GM18505 (cell line): ENCODE measurements at regions not wholly inside any gene's neighbourhood (a gene's known extent, or its start where the extent isn't known, plus 50 kb on each side); places are given as distances from the start of the nearest gene placed in this dataset.

Experiments
- ATAC-seq: cut with Tn5 transposase; IDR thresholded peaks from one replicate; pipeline ENCODE4 v1.9.1; 2021; ENCODE audit not compliant: unreplicated experiment
- POLR2A ChIP-seq: IDR thresholded peaks from 4 replicates; pipeline ENCODE4 v1.6.1; 2011; ENCODE audit warnings: borderline replicate concordance; ENCODE audit not compliant: insufficient read depth, insufficient read length; ENCODE audit errors: extremely low read depth

DNA sequence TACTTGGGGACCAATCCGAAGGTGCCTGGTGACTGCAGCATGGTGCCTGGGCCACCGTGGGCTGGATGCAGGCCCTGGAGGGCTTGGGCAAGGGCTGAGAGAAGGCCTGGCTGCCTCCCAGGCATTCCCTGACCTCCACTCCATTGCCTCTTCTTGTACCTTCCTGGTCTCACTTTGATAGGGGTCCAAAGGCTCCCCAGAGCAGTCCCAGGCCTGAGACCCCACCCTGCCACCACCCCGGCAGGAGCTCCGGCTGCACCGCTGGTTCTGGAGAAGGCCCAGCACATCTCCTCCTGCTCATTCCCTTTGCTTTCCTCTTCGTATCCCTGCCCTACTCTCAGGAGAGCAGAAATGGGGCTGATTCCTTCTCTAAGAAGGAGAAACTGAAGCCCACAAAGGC lies 133.3 kb upstream of the IPO9 start:
- TF ChIP-seq POLR2A: no peak
- no peak for ATAC-seq

DNA sequence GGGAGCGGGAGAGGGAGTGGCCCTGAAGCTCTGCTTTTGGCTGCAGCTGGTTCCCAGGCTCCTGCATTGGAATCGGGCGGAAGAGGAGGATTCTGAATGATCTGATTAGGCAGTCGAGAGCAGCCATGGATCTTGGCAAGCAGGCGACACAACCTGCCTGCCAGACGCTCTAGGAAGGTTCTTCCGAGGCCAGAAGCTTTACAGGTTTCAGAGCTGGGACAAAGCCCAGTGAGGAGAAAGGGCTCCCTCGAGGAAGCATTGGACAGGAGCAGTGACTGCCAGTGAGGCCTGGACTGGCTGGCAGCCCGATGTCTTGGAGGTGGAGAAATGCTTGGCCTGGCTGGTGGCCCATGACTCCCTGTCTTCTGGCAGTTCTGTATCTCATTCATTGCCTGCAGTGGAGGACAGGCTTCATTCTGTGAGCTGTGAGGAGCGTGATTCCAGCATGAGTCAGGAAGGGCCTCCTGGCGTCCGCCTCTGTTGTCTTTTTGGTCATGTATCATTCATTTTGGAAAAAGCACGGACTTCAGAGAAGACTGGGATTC lies 132.7 kb upstream of the IPO9 start:
- TF ChIP-seq POLR2A: no peak
- no peak for ATAC-seq

DNA sequence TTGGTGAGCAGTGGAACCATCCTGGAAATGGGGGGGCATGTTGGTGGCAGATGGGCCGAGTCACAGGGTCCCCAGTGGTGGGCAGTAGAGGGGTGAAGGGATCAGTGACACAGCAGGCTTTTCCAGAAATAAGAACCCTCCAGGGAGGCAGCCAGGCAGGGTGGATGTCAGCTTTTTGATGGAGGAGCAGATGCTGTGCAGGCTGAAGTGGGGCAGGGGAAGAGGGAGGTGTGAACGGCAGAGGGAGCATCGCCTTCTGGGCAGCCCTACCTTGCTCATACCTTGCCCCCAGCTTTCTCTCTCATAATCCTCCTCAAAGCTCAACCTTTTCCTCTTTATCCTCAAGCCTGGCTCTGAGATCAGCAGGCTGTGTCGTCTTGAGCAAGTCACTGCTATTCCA lies 131.8 kb upstream of the IPO9 start:
- no peak for TF ChIP-seq POLR2A
- ATAC-seq: no peak

DNA sequence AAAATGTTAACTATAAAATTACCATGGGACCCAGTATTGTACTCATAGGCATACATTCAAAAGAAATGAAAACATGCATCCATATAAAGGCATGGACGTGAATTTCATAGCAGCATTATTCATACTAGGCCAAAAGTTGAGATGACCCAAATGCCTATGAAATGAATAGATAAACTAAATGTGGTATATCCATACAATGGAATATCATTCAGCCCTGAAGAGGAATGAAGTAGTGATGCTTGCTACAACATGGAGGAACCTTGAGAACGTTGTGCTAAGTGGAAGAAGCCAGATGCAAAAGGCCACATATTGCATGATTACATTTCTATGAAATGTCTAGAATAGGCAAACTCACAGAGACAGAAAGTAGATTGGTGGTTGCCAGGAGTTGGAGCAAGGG lies 127.1 kb upstream of the IPO9 start:
- ATAC-seq: no peak
- no peak for TF ChIP-seq POLR2A

DNA sequence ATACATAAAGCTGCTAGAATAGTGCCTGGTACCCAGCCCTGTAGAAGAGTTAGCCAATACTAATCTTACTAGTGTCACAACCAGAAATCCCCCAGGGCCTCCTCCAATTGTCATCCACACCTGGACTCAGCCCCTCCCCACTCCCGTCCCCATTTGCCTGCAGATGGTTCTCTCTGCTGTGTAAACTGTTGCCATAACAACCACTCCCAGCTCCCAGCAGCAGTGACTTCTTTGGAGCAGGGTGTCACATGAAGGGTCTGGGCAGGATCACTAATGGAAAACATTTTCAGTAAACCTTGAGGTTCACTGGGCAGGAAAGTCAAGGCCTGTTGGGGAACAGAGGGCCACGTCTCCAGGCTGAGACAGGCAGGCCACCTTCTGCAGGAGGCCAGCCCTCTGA lies 126.0 kb upstream of the IPO9 start:
- no peak for ATAC-seq
- TF ChIP-seq POLR2A: no peak

DNA sequence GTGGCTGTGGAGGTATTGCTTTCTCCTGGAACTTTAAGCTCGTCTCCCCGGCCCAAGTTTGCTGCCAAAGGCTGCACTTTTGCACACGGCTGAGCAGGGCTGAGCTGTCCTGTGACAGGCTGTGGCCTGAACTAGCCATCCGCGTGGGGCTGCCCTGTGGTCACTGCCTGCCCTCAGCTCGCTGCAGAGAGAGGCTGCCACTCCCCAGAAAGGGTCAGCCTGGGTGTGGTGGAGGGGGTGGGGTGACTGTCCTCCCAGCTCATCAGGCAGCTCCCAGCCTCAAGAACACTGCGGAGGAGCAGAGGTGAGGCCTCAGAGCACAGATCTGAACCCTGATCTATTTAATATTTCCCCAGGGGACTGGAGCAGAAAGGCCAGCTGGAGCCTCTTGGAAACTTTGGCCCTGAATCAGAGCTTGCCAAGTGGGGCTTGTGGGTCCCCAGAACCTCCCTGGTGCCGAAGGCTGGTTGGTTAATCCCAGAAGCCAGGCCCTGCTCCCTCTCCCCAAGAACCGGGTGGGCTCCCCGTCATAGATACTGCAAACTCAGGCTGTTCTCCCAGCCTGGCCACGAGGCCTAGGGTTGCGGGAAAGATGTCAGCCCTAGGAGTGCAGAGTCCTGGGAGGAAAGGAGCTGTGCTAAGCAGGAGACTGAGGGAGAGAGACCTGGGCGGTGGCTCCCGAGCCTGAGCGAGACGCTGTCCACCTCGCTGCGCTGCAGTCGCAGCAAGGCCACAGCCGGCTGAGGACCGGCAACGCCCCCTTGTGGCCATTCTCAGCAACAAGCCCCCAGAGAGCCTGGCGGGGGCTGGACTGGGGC lies 125.1 kb upstream of the IPO9 start:
- no peak for TF ChIP-seq POLR2A
- ATAC-seq: no peak

DNA sequence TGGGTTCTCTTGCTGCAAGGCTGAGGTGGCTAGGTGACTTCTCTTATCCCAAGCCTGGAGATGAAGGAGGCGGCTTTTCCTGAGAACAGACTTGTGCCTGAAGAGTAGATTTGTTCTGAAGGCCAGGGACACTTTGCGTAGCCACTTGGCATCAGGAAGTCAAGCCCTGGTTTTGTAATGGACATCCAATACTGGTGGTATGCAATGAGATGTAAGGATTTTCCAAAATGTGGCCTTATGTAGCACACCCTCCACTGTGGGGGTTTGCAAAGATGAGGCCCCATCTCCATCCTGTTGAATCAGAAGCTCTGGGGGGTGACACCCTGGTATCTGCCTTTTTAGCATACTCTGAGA lies 124.5 kb upstream of the IPO9 start:
- no peak for TF ChIP-seq POLR2A
- ATAC-seq: no peak

DNA sequence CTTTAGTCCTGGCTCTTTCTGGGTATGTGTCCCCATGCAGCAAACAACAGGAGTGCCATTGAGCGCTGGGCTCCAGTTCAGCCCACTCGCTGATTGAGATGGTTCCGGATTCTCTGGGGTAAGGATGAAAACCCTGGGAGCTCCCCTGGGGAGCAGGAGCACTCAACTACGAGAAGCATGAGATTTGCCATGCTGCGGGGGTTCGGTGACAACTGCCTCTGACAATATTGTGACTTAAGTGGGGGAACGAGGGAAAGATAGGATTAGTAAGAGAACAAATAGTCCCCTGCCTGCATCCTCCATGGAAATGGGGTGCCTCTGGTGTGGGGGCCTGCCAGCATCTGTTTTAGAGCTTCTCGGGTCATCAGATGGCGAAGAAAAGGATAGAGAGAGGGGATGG lies 123.6 kb upstream of the IPO9 start:
- no peak for ATAC-seq
- no peak for TF ChIP-seq POLR2A

DNA sequence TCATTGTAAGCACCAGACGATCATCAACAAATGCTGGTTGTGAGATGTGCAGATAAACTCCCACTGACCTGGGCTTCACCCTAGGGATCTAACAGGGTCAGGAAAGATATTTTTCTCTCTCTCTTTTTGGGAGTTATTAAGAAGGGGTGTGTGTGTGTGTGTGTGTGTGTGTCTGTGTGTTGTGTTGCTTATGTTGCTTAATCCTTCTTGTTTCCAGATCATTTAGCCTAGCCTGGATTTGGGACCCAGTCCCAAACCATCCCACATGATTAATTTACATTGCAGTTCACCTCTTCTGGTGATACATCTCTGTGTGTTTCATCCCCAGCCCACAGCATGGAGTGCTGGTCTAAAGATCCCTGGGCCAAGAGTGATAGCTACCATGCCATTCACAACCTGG lies 122.8 kb upstream of the IPO9 start:
- no peak for TF ChIP-seq POLR2A
- no peak for ATAC-seq

DNA sequence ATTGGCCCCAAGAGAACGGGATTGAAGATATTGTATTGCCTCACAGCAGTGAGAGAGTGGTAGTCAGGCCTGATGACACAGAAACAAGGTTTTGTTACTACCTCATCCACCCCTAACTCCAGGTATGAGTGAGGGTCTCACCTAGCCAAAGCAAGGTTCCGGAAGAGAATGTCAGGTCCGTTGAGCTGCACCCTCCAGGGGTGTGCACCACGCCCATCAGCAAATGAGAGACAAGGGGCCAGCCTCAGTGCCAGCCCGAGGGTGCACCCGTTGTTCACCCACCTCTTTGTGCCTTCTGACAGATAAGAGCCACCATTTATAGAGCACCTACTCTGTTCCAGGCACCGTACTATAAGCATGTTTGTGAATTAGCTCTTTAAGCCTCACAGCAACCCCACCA lies 121.9 kb upstream of the IPO9 start:
- ATAC-seq: no peak
- TF ChIP-seq POLR2A: no peak

DNA sequence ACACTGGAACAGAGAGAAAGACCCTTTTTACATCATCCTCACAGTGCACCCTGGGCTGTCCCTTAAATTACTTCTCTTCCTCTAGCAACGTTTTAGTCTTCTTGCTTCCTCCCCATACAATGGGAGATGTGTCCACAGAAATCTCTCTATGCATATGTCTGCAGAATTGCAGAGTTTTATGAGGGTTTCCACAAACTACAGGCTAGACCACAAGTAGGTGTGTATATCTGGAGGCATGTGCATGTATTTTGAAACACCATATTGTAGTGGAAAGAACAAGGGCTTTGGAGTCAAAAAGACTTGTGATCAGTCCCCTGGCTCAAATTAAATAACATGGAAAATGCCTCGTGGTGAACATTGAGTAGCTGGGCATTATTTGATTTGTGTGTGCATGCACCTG lies 121.3 kb upstream of the IPO9 start:
- ATAC-seq: no peak
- TF ChIP-seq POLR2A: no peak

DNA sequence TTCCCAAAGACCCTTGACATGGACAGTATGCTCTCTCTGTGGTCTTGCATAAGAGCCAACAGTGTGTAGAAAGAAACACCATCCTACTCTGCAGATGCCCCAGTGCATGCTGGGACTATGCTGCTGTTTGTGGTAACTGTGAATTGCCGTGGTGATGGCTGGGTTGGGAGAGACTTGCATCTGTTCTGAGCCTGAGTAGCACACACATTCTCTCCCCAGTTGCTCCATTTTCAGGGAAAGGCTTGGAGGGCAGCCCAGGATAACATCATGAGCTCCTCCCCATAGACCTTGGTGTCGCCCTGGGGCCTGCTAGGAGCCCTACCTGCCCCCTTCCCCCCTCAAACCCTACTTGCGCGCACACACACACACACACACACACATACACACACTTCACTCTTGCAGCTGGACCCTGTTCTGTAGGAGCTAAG lies 120.9 kb upstream of the IPO9 start:
- no peak for TF ChIP-seq POLR2A
- ATAC-seq: no peak

DNA sequence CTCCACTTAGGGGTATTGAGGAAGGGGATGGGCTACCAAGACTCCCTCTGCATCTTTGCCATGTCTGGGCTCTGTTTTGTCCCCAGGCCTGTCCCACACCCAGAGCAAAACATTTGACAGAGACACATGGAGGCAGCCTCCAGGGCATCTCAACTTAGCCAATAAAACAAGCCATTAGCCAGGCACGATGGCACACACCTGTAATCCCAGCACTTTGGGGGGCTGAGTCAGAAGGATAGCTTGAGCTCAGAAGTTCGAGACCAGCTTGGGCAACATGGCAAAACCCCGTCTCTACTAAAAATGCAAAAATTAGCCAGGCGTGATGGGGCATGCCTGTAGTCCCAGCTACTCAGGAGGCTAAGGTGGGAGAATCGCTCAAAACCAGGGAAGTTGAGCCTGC lies 120.3 kb upstream of the IPO9 start:
- no peak for TF ChIP-seq POLR2A
- ATAC-seq: no peak

DNA sequence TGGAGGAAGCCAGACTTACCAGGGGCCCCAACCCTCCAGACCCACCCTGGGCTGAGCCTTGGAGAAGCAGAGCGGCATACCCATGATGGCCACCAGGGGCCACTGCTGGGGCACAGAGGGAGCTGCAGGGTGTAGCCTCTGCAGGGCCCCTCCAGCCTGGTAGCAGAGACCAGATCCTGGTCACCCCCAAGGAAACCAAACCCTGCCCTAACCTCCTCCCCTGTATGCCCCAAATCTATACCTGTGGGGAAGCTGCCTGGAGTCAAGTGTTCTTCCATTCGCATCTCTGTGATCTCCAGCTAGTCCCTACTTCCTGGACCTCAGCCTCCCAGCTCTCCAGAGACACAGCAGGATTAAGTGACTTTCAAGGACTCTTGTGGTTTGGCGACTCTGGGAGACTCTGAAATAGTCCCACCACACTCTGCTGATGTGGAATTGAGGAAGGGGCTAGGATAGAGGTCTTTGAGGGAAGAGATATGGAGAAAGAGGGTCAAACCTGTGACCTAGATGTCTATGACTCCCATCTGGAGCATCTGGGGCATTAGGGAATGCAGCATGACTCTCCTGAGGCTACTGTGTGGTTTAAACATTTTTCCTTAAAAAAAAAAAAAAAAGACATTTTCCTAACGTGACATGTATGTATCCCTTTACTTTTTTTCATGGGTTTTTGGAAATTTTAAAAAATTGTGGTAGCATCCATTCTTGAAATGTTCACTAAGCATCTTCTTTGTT lies 119.2 kb upstream of the IPO9 start:
- TF ChIP-seq POLR2A: no peak
- ATAC-seq: no peak
